Adrenal gland (tissue), 9 donors: ENCODE measurements at regions not wholly inside any gene's neighbourhood (a gene's known extent, or its start where the extent isn't known, plus 50 kb on each side); places are given as distances from the start of the nearest gene placed in this dataset.

Source experiments
- DNase-seq, 7 donors: peaks; one replicate each; pipeline ENCODE4 v3.0.0-alpha.2; 2019 to 2020
- H3K27ac ChIP-seq, 5 donors: fragments of 200-600 bp; sonication (generic) in 4 of 5; 1 replicate in 3 of 5; 2 replicates in 2 of 5; pipeline versions ENCODE4 v1.5.1 to v1.8.0; 2016 to 2020; ENCODE audit warnings: mild to moderate bottlenecking in 1 of 5
- H3K27me3 ChIP-seq: fragments of 200-600 bp; 2 replicates; pipeline ENCODE4 v1.8.0; 2021
- H3K36me3 ChIP-seq, 2 donors: fragments of 200-600 bp; replicated peaks in 1 of 2; 1 replicate in 1 of 2; 2 replicates in 1 of 2; pipeline versions ENCODE4 v1.5.1 to v1.8.0; 2018 to 2022
- H3K4me1 ChIP-seq, 2 donors: fragments of 200-600 bp; replicated peaks in 1 of 2; 1 replicate in 1 of 2; 2 replicates in 1 of 2; pipeline versions ENCODE4 v1.5.1 to v1.8.0; 2018 to 2021
- H3K4me3 ChIP-seq, 4 donors: fragments of 200-600 bp; sonication (generic) in 3 of 4; one replicate each; pipeline ENCODE4 v1.5.1; 2016 to 2018
- H3K9me3 ChIP-seq, 3 donors: fragments of 200-600 bp; sonication (generic) in 1 of 3; replicated peaks in 1 of 3; 1 replicate in 2 of 3; 2 replicates in 1 of 3; pipeline versions ENCODE4 v1.5.1 to v1.8.0; 2016 to 2021
- CTCF ChIP-seq, 6 experiments: fragments of 450-650 bp in 4 of 6; fragments of 200-600 bp in 2 of 6; sonication (generic) in 1 of 6; IDR thresholded peaks; 1 replicate in 5 of 6; 2 replicates in 1 of 6; pipeline versions ENCODE4 v1.5.1 to v1.8.0; 2016 to 2021; ENCODE audit warnings: antibody characterized with exemption in 6 of 6, mild to moderate bottlenecking in 2 of 6, moderate library complexity in 1 of 6
- POLR2A ChIP-seq, 2 donors: fragments of 450-650 bp; IDR thresholded peaks; one replicate each; pipeline ENCODE4 v1.6.1; 2017; ENCODE audit warnings: antibody characterized with exemption in 2 of 2, mild to moderate bottlenecking in 2 of 2, moderate library complexity in 1 of 2
- WGBS, 4 donors: extraction: QIAGEN DNeasy Blood & Tissue Kit in 2 of 4; methylation state at CpG; one replicate each; pipeline versions ENCODE4 v1.1.5 to v1.1.7; 2013 to 2017; 5-methylcytosine and 5-hydroxymethylcytosine counted together
- intact Hi-C, 2 donors: fragments of 100-400 bp; cut with DNase I; formaldehyde crosslinking; loops; one replicate each; pipeline versions ENCODE4 v1.14.1 to v1.15.0; 2022 to 2023
- donor health status: healthy with polysubstance abuse.
- donor health status: Bipolar disorder and iron deficiency.
- donor health status: DM: yes; HTN: yes; CAD: no.
- donor health status: DM: no; HTN: no; CAD: no.
- donor health status: DM: no; HTN: no; CAD: no.

GRCh38 chr13:40153516-40153915, 498.1 kb downstream of the COG6 start:
- peak in 5 of 7 donors; percentile 18 to 73 (median 37) for DNase-seq
- no peak for TF ChIP-seq CTCF (IDR thresholded peaks at IDR 0.05)
- no peak for TF ChIP-seq POLR2A (IDR thresholded peaks at IDR 0.05)
- Histone ChIP-seq H3K27ac (no peak overlapping the region), H3K27me3 (no peaks in the 10 kb centered on the region), H3K4me1 (peaks cover 0 to 14% of the 10 kb centered on the region in 2 donors), H3K9me3 (no peaks in the 10 kb centered on the region), H3K4me3 (no peak overlapping the region), H3K36me3 (no peaks in the 10 kb centered on the region)
- WGBS, 4 donors: 67 to 94% (median 78%) methylated on average over 2 of the region's 2 CpGs
- intact Hi-C loops: no loop called here

- no peak for DNase-seq
- intact Hi-C loops: no loop called here
- peaks cover 0 to 11% of the 10 kb centered on the region in 2 donors for H3K4me1 ChIP-seq
Measured at GRCh38 chr13:40155201-40155600, 499.7 kb downstream of the COG6 start.

GRCh38 chr13:40158218-40158617, 502.8 kb downstream of the COG6 start:
- peak in 1 of 7 donors; percentile 16 for DNase-seq
- H3K27me3 ChIP-seq: no peaks in the 10 kb centered on the region
- no peaks in the 10 kb centered on the region for H3K36me3 ChIP-seq
- no peak overlapping the region for H3K27ac ChIP-seq
- peaks cover 0 to under 1% of the 10 kb centered on the region in 2 donors for H3K4me1 ChIP-seq
- no peak for TF ChIP-seq POLR2A (IDR thresholded peaks at IDR 0.05)
- no peak for TF ChIP-seq CTCF (IDR thresholded peaks at IDR 0.05)
- intact Hi-C loops: no loop called here
- 0 to 50% (median 39%) methylated on average over 1 of the region's 1 CpG for WGBS, 4 donors
- no peak overlapping the region for H3K4me3 ChIP-seq
- no peaks in the 10 kb centered on the region for H3K9me3 ChIP-seq

More at GRCh38 chr13:40155201-40155600, 499.7 kb downstream of the COG6 start:
- Histone ChIP-seq H3K27ac (no peak overlapping the region), H3K4me3 (no peak overlapping the region), H3K9me3 (no peaks in the 10 kb centered on the region), H3K27me3 (no peaks in the 10 kb centered on the region), H3K36me3 (no peaks in the 10 kb centered on the region)
- 92 to 97% (median 95%) methylated on average over 2 of the region's 2 CpGs for WGBS, 4 donors
- TF ChIP-seq POLR2A (IDR thresholded peaks at IDR 0.05): no peak
- no peak for TF ChIP-seq CTCF (IDR thresholded peaks at IDR 0.05)

- intact Hi-C loops: no loop called here
- Histone ChIP-seq H3K36me3 (no peaks in the 10 kb centered on the region), H3K27me3 (no peaks in the 10 kb centered on the region), H3K4me3 (no peak overlapping the region), H3K9me3 (no peaks in the 10 kb centered on the region), H3K4me1 (no peaks in the 10 kb centered on the region), H3K27ac (no peak overlapping the region)
- TF ChIP-seq CTCF (IDR thresholded peaks at IDR 0.05): no peak
- no peak for TF ChIP-seq POLR2A (IDR thresholded peaks at IDR 0.05)
- 77 to 87% (median 86%) methylated on average over 4 of the region's 4 CpGs for WGBS, 4 donors
- DNase-seq: no peak
Measured at GRCh38 chr13:40158757-40159156, 503.3 kb downstream of the COG6 start.
